Caco-2 (cell line): ENCODE measurements at regions not wholly inside any gene's neighbourhood (a gene's known extent, or its start where the extent isn't known, plus 50 kb on each side); places are given as distances from the start of the nearest gene placed in this dataset.
"Not testable (repeated sequence)": the region's sequence is repeated elsewhere in the genome, so short reads cannot be mapped to it uniquely, and the experiment has no call there.

Experiments
- BruUV-seq: library from RNA; stranded (reverse); fragments of 400-500 nt; replicated peaks from 2 replicates; lab custom pipeline; 2021; lab: Mats Ljungman, UMichigan
- CTCF ChIA-PET: fragments of 300-600 bp; sonication (Branson Sonifier 250); formaldehyde crosslinking; loops from one replicate; lab custom pipeline; 2022; ENCODE audit warnings: antibody characterized with exemption; lab: Charles Lee
- POLR2A ChIA-PET: fragments of 300-600 bp; sonication (Branson Sonifier 250); formaldehyde crosslinking; loops from one replicate; lab custom pipeline; 2022; ENCODE audit warnings: antibody characterized with exemption; lab: Charles Lee
- DNase-seq, 2 experiments: peaks; one replicate each; pipeline versions ENCODE4 v3.0.0 to v3.0.0-alpha.2; 2020 to 2022
- H3K27me3 ChIP-seq: replicated peaks from 2 replicates; pipeline ENCODE4 v1.6.0; 2011; ENCODE audit warnings: low read length; ENCODE audit not compliant: control insufficient read depth, insufficient read depth
- H3K36me3 ChIP-seq: 2 replicates; pipeline ENCODE4 v1.5.1; 2011; ENCODE audit warnings: low read length; ENCODE audit not compliant: control insufficient read depth, insufficient read depth
- H3K4me1 ChIP-seq: fragments of 250-450 bp; sonication (Bioruptor Pico); 2 replicates; pipeline ENCODE4 v1.5.1; 2020; ENCODE audit warnings: mild to moderate bottlenecking
- H3K4me3 ChIP-seq: 2 replicates; pipeline ENCODE4 v1.5.1; 2011; ENCODE audit warnings: low read depth, mild to moderate bottlenecking, control low read depth, low read length
- H3K9me3 ChIP-seq: fragments of 250-450 bp; sonication (Bioruptor Pico); 2 replicates; pipeline ENCODE4 v1.5.1; 2020; ENCODE audit warnings: mild to moderate bottlenecking, moderate library complexity
- H3K27ac Mint-ChIP-seq: one replicate; pipeline ENCODE4 v1.8.0; 2022; ENCODE audit warnings: mixed read lengths; ENCODE audit not compliant: unreplicated experiment
- H3K27me3 Mint-ChIP-seq: one replicate; pipeline ENCODE4 v1.8.0; 2022; ENCODE audit warnings: mixed read lengths; ENCODE audit not compliant: insufficient read depth, unreplicated experiment
- H3K36me3 Mint-ChIP-seq: one replicate; pipeline ENCODE4 v1.8.0; 2022; ENCODE audit warnings: mild to moderate bottlenecking, mixed read lengths; ENCODE audit not compliant: insufficient read depth, unreplicated experiment
- H3K4me1 Mint-ChIP-seq: one replicate; pipeline ENCODE4 v1.8.0; 2022; ENCODE audit warnings: low read depth, mixed read lengths; ENCODE audit not compliant: unreplicated experiment
- H3K4me3 Mint-ChIP-seq: one replicate; pipeline ENCODE4 v1.8.0; 2022; ENCODE audit warnings: mild to moderate bottlenecking, moderate library complexity, mixed read lengths; ENCODE audit not compliant: unreplicated experiment
- H3K9me3 Mint-ChIP-seq: one replicate; pipeline ENCODE4 v1.8.0; 2022; ENCODE audit warnings: mixed read lengths; ENCODE audit not compliant: unreplicated experiment
- intact Hi-C: fragments of 100-400 bp; cut with micrococcal nuclease; formaldehyde crosslinking; loops from one replicate; pipeline ENCODE4 v1.10.0; 2022; ENCODE audit not compliant: unreplicated experiment

DNA sequence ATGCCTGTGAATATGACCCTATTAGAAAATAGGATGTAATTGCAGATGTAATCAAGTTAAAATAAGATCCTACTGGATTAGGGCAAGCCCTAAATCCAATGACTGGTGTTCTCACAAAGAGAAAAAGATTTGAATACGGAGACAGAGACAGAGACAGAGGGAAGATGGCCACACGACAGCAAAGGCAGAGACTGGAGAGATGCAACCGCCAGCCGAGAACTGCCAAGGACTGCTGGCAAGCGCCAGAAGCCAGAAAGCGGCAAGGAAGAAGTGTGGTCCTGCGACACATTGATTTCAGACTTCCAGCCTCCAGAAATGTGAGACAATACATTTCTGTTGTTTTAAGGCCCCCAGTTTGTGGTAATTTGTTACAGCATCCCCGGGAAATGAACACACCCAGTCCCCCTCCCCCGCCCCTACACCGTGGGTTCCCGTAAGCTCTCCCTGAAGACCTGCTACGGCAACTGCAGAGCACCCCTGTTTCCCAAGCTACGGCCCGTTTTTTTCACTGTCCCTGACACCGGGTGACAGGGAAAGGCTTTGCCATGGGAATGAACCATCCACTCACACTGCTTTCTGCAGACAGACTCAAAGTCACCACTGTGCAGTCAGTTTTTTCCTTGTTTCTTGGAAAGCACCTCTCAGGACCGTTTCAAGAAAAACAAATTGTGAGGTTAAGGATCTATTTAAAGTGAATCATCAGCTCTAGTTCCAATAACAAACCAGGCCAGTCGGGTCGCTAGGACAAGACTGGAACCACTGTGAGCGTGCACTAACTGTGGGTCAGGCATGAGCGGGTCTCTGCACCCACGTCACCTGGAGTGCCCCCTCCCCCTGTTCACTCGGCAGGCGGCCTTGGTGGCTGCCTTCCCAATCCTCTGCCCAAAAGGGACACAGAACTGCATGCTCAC is 199.2 kb upstream of the IRF2BP2 start:
- intact Hi-C loops, H3K27me3 Mint-ChIP-seq, H3K27ac Mint-ChIP-seq, H3K27me3 ChIP-seq, H3K9me3 ChIP-seq, H3K4me3 Mint-ChIP-seq, CTCF ChIA-PET, BruUV-seq, POLR2A ChIA-PET, H3K4me3 ChIP-seq, DNase-seq, H3K36me3 ChIP-seq, H3K9me3 Mint-ChIP-seq, H3K4me1 ChIP-seq, H3K36me3 Mint-ChIP-seq, H3K4me1 Mint-ChIP-seq: not testable (repeated sequence)

DNA sequence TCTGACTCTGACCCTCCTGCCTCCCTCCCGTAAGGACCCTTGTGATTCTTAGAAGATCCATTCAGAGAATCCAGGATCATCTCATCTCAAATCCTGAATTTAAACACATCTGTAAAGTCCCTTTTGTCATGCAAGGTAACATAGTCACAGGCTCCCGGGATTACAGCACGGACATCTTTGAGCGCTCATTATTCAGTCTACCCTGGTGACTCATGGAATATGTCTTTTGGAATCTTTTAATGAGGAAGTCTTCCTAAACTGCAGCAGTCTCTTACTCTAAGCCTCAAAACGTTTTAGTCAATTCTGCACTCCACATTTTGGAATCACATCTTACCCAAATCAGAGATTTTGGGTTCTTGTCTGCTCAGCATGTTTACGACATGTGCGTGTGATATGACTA is 198.5 kb upstream of the IRF2BP2 start:
- H3K4me3 Mint-ChIP-seq, H3K27me3 ChIP-seq, H3K9me3 ChIP-seq, POLR2A ChIA-PET, H3K27me3 Mint-ChIP-seq, BruUV-seq, H3K4me3 ChIP-seq, H3K9me3 Mint-ChIP-seq, H3K36me3 Mint-ChIP-seq, DNase-seq, H3K27ac Mint-ChIP-seq, CTCF ChIA-PET, intact Hi-C loops, H3K36me3 ChIP-seq, H3K4me1 Mint-ChIP-seq, H3K4me1 ChIP-seq: not testable (repeated sequence)

DNA sequence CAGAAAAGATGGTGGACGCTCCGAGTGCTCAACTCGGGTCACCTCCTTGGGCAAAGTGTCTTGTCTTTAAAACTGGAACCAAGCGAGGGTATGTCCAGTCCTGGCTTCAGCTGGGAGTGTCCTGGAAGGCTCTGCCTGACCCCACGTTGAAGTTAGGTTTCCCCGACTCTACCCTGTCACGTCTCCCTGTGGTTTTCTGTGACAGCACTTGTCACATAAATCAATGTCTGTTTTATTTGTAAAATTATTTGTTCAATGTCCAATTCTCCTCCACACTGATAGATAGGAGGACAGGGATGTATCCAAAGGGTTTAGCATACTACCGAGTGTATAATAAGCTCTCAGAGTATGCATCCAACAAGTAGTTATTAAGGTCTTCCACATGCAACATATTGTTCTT is 197.7 kb upstream of the IRF2BP2 start:
- POLR2A ChIA-PET, CTCF ChIA-PET, H3K4me1 ChIP-seq, H3K4me1 Mint-ChIP-seq, H3K9me3 Mint-ChIP-seq, H3K9me3 ChIP-seq, intact Hi-C loops, H3K36me3 Mint-ChIP-seq, H3K36me3 ChIP-seq, BruUV-seq, H3K27me3 Mint-ChIP-seq, H3K27ac Mint-ChIP-seq, H3K4me3 ChIP-seq, DNase-seq, H3K4me3 Mint-ChIP-seq, H3K27me3 ChIP-seq: not testable (repeated sequence)

DNA sequence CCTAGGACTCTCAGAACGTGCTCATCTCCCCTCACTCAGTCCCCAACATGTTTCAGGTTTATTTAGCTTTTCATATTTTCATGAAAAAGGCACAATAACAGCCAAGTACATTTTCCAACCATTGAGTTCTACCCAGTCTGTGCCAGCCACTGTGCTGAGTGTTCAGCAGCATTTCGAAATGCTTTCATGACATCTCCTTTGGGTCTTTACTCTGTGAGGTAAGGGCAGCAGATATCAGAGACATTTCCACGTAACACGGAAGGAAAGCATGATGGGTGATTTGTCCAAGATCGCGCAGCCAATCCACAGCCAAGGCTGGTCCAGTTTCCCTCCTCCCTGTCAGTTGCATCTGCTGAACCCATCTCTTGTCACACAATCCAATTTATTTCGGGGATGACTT is 192.6 kb upstream of the IRF2BP2 start:
- intact Hi-C loops, H3K4me3 ChIP-seq, CTCF ChIA-PET, H3K27me3 ChIP-seq, H3K9me3 Mint-ChIP-seq, H3K36me3 Mint-ChIP-seq, H3K9me3 ChIP-seq, H3K4me1 Mint-ChIP-seq, H3K4me1 ChIP-seq, H3K27ac Mint-ChIP-seq, H3K4me3 Mint-ChIP-seq, H3K27me3 Mint-ChIP-seq, POLR2A ChIA-PET, DNase-seq, BruUV-seq, H3K36me3 ChIP-seq: not testable (repeated sequence)

DNA sequence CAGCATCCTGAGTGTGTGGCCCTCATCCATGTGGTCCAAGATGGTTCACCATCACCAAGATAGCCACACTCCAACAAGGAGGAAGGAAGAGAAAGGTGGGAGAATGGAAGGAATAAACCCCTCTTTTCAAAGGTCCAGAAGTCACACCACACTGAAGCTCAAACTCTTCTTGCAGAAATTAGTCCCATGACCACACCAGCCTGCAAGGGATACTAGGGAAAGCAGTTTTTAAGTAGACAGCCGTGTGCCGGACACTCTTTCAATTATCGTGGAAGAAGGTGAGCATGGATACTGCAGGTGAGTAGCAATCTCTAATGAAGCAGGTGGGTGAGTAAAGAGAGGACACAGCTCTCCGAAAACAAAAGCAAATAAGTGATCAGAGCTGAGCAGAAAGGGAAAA is 191.7 kb upstream of the IRF2BP2 start:
- DNase-seq, H3K9me3 Mint-ChIP-seq, H3K4me3 ChIP-seq, BruUV-seq, CTCF ChIA-PET, H3K4me1 Mint-ChIP-seq, H3K9me3 ChIP-seq, H3K27ac Mint-ChIP-seq, H3K27me3 ChIP-seq, H3K27me3 Mint-ChIP-seq, H3K36me3 Mint-ChIP-seq, POLR2A ChIA-PET, H3K4me1 ChIP-seq, H3K4me3 Mint-ChIP-seq, H3K36me3 ChIP-seq, intact Hi-C loops: not testable (repeated sequence)

DNA sequence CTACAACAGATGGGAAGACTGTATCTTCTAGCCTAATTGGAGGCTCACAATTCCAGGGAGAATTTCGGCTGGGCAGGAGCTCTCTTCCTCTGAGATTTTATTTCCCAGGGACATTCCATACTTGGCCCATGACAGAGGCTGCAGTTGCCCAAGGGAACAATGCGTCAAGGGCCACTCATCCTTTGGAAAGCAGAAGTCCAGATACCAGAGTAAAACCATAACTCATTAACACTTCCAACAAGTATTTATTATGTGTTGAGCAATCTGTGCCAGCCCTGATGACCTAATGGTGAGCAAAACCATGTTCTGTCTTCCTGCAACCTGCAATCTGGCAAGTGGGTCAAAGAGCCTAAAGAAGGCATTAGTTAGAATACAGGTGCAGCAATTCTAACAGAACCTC is 191.2 kb upstream of the IRF2BP2 start:
- DNase-seq, H3K9me3 Mint-ChIP-seq, H3K27ac Mint-ChIP-seq, H3K4me3 Mint-ChIP-seq, H3K4me1 Mint-ChIP-seq, H3K4me3 ChIP-seq, H3K27me3 ChIP-seq, H3K36me3 ChIP-seq, H3K9me3 ChIP-seq, H3K36me3 Mint-ChIP-seq, intact Hi-C loops, H3K27me3 Mint-ChIP-seq, POLR2A ChIA-PET, CTCF ChIA-PET, H3K4me1 ChIP-seq, BruUV-seq: not testable (repeated sequence)

DNA sequence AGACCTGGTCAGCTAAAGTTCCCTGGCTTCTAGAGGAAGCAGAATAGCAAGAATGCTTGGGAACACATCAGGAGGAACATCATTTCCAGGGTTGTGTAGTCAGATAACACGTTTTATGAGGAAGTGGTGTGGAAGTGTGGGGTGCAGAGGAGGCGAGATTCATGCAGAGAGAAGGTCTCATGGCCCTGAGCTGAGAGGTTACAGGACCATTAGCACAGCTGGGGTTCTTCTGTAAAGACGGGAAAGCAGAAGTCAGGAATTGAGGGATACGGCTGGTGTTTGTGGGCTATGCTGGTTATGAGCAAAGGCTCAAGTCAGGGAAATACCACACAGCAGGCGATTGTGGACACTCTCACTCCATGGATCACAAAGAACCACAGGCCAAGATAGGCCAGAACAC is 190.6 kb upstream of the IRF2BP2 start:
- H3K4me1 Mint-ChIP-seq, H3K36me3 ChIP-seq, H3K4me3 Mint-ChIP-seq, H3K27me3 Mint-ChIP-seq, H3K9me3 Mint-ChIP-seq, CTCF ChIA-PET, H3K27me3 ChIP-seq, BruUV-seq, H3K27ac Mint-ChIP-seq, H3K9me3 ChIP-seq, DNase-seq, intact Hi-C loops, H3K36me3 Mint-ChIP-seq, H3K4me1 ChIP-seq, H3K4me3 ChIP-seq, POLR2A ChIA-PET: not testable (repeated sequence)
